Breast epithelium (tissue), 3 donors: ENCODE measurements at regions not wholly inside any gene's neighbourhood (a gene's known extent, or its start where the extent isn't known, plus 50 kb on each side); places are given as distances from the start of the nearest gene placed in this dataset.

Experiments
- CTCF ChIP-seq, 3 donors: fragments of 450-650 bp; IDR thresholded peaks; one replicate each; pipeline ENCODE4 v1.5.1; 2016 to 2017; ENCODE audit warnings: antibody characterized with exemption in 3 of 3, mild to moderate bottlenecking in 3 of 3, moderate library complexity in 3 of 3
- POLR2A ChIP-seq: fragments of 450-650 bp; IDR thresholded peaks from one replicate; pipeline ENCODE4 v1.6.1; 2016; ENCODE audit warnings: antibody characterized with exemption, mild to moderate bottlenecking, moderate library complexity
- POLR2AphosphoS5 ChIP-seq, 3 donors: sonication (generic); formaldehyde crosslinking; IDR thresholded peaks; one replicate each; pipeline ENCODE4 v1.6.1; 2017; ENCODE audit warnings: antibody characterized with exemption in 3 of 3

GRCh38 chr6:164247106-164247505 lies 832.6 kb downstream of the QKI start:
- TF ChIP-seq CTCF (IDR thresholded peaks at IDR 0.05) (no peak), POLR2A (no peak), POLR2AphosphoS5 (IDR thresholded peaks at IDR 0.05) (no peak)
